K562 (cell line): ENCODE measurements at regions not wholly inside any gene's neighbourhood (a gene's known extent, or its start where the extent isn't known, plus 50 kb on each side); places are given as distances from the start of the nearest gene placed in this dataset.

Experiments
- DIDO1 ChIP-seq: fragments of 450-650 bp; IDR thresholded peaks from 2 replicates; pipeline ENCODE4 v1.6.1; 2016; ENCODE audit warnings: low read depth, missing biosample characterization, missing genetic modification characterization
- MCM3 ChIP-seq: fragments of 450-650 bp; IDR thresholded peaks from 2 replicates; pipeline ENCODE4 v1.6.1; 2016
- POLR2A ChIP-seq: fragments of 450-650 bp; conservative IDR thresholded peaks from 2 replicates; pipeline ENCODE4 v1.6.1; 2016
- TF ChIP-seq, protein P1 (sequence below): sonication (generic); formaldehyde crosslinking; IDR thresholded peaks from 2 replicates; pipeline ENCODE4 v1.8.1; 2023; ENCODE audit warnings: mild to moderate bottlenecking, missing genetic modification reagents
- TF ChIP-seq, protein P2 (sequence below): sonication (generic); formaldehyde crosslinking; IDR thresholded peaks from 2 replicates; pipeline ENCODE4 v1.8.0; 2022; ENCODE audit warnings: mild to moderate bottlenecking, low read depth, missing genetic modification reagents
- TF ChIP-seq, protein P3 (sequence below): fragments of 450-650 bp; formaldehyde crosslinking; IDR thresholded peaks from 2 replicates; pipeline ENCODE4 v1.4.0; 2022; ENCODE audit warnings: missing genetic modification characterization
- TF ChIP-seq, protein P4 (sequence below), 2 experiments: fragments of 450-650 bp; formaldehyde crosslinking in 1 of 2; IDR thresholded peaks; 2 replicates each; pipeline versions ENCODE4 v1.4.0 to v1.6.1; 2014 to 2020; ENCODE audit warnings: mild to moderate bottlenecking in 2 of 2, borderline replicate concordance in 1 of 2, low read depth in 1 of 2

DNA sequence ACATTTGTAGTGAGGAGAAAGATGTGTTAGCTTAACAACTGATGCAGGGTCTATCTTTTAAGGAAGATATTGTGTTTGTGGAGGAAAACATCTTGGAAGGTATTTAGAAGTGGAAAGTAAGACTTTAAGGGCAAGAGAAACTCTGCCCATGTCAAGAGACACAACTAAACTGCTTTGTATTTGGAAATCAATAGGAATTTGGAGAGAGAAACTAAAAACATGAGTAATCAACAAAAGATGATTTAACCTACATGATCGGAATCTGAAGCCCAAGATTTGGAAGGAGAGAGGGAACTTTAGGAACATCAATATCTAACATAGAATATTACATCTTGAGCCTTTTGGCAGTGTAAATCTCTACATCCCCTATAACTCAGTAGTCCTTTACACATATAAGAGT is 184.2 kb upstream of the COL3A1 start:
- TF ChIP-seq DIDO1 (no peak), POLR2A (no peak), MCM3 (no peak)
- TF ChIP-seq, protein P1, sequence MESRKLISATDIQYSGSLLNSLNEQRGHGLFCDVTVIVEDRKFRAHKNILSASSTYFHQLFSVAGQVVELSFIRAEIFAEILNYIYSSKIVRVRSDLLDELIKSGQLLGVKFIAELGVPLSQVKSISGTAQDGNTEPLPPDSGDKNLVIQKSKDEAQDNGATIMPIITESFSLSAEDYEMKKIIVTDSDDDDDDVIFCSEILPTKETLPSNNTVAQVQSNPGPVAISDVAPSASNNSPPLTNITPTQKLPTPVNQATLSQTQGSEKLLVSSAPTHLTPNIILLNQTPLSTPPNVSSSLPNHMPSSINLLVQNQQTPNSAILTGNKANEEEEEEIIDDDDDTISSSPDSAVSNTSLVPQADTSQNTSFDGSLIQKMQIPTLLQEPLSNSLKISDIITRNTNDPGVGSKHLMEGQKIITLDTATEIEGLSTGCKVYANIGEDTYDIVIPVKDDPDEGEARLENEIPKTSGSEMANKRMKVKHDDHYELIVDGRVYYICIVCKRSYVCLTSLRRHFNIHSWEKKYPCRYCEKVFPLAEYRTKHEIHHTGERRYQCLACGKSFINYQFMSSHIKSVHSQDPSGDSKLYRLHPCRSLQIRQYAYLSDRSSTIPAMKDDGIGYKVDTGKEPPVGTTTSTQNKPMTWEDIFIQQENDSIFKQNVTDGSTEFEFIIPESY = no peak
- TF ChIP-seq, protein P2, sequence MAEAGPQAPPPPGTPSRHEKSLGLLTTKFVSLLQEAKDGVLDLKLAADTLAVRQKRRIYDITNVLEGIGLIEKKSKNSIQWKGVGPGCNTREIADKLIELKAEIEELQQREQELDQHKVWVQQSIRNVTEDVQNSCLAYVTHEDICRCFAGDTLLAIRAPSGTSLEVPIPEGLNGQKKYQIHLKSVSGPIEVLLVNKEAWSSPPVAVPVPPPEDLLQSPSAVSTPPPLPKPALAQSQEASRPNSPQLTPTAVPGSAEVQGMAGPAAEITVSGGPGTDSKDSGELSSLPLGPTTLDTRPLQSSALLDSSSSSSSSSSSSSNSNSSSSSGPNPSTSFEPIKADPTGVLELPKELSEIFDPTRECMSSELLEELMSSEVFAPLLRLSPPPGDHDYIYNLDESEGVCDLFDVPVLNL (CRISPR knock-in tag) = no peak
- TF ChIP-seq, protein P3, sequence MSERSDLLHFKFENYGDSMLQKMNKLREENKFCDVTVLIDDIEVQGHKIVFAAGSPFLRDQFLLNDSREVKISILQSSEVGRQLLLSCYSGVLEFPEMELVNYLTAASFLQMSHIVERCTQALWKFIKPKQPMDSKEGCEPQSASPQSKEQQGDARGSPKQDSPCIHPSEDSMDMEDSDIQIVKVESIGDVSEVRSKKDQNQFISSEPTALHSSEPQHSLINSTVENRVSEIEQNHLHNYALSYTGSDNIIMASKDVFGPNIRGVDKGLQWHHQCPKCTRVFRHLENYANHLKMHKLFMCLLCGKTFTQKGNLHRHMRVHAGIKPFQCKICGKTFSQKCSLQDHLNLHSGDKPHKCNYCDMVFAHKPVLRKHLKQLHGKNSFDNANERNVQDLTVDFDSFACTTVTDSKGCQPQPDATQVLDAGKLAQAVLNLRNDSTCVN (CRISPR knock-in tag) = no peak
- TF ChIP-seq, protein P4, sequence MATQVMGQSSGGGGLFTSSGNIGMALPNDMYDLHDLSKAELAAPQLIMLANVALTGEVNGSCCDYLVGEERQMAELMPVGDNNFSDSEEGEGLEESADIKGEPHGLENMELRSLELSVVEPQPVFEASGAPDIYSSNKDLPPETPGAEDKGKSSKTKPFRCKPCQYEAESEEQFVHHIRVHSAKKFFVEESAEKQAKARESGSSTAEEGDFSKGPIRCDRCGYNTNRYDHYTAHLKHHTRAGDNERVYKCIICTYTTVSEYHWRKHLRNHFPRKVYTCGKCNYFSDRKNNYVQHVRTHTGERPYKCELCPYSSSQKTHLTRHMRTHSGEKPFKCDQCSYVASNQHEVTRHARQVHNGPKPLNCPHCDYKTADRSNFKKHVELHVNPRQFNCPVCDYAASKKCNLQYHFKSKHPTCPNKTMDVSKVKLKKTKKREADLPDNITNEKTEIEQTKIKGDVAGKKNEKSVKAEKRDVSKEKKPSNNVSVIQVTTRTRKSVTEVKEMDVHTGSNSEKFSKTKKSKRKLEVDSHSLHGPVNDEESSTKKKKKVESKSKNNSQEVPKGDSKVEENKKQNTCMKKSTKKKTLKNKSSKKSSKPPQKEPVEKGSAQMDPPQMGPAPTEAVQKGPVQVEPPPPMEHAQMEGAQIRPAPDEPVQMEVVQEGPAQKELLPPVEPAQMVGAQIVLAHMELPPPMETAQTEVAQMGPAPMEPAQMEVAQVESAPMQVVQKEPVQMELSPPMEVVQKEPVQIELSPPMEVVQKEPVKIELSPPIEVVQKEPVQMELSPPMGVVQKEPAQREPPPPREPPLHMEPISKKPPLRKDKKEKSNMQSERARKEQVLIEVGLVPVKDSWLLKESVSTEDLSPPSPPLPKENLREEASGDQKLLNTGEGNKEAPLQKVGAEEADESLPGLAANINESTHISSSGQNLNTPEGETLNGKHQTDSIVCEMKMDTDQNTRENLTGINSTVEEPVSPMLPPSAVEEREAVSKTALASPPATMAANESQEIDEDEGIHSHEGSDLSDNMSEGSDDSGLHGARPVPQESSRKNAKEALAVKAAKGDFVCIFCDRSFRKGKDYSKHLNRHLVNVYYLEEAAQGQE (IDR thresholded peaks at IDR 0.05; ENCODE audit: borderline replicate concordance) = no peak
- TF ChIP-seq, protein P4 (CRISPR knock-in tag; IDR thresholded peaks at IDR 0.05; ENCODE audit: low read depth) = no peak
